ENCODE measurements at regions not wholly inside any gene's neighbourhood (a gene's known extent, or its start where the extent isn't known, plus 50 kb on each side); places are given as distances from the start of the nearest gene placed in this dataset.

- TF ChIP-seq ZNF609 (CRISPR knock-in tag; IDR thresholded peaks at IDR 0.05; ENCODE audit: borderline replicate concordance) (no peak), CREB3 (tag; conservative IDR thresholded peaks at IDR 0.05; ENCODE audit: low read depth) (no peak), GTF2A2 (tag; IDR thresholded peaks at IDR 0.05) (no peak), COPS2 (conservative IDR thresholded peaks at IDR 0.05) (no peak), FOXJ2 (tag; IDR thresholded peaks at IDR 0.05) (no peak), HNRNPL (IDR thresholded peaks at IDR 0.05; ENCODE audit: low read depth, low read length) (no peak)
- TF ChIP-seq, protein P1, sequence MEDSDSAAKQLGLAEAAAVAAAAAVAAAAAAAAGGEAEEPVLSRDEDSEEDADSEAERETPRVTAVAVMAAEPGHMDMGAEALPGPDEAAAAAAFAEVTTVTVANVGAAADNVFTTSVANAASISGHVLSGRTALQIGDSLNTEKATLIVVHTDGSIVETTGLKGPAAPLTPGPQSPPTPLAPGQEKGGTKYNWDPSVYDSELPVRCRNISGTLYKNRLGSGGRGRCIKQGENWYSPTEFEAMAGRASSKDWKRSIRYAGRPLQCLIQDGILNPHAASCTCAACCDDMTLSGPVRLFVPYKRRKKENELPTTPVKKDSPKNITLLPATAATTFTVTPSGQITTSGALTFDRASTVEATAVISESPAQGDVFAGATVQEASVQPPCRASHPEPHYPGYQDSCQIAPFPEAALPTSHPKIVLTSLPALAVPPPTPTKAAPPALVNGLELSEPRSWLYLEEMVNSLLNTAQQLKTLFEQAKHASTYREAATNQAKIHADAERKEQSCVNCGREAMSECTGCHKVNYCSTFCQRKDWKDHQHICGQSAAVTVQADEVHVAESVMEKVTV (CRISPR knock-in tag; IDR thresholded peaks at IDR 0.05): no peak
Measured at GRCh38 chr11:19567996-19568395, 144.6 kb upstream of the NAV2 start (continued).
